ENCODE measurements at regions not wholly inside any gene's neighbourhood (a gene's known extent, or its start where the extent isn't known, plus 50 kb on each side); places are given as distances from the start of the nearest gene placed in this dataset.

- no peak for TF ChIP-seq POLR2A (IDR thresholded peaks at IDR 0.05)
- no peak for TF ChIP-seq CTCF (IDR thresholded peaks at IDR 0.05)
- no peak for TF ChIP-seq EP300 (IDR thresholded peaks at IDR 0.05)
Observed at GRCh38 chr7:17404006-17404405, 105.6 kb downstream of the AHR start.

All from tibial nerve (tissue), 4 donors.